ENCODE measurements at regions not wholly inside any gene's neighbourhood (a gene's known extent, or its start where the extent isn't known, plus 50 kb on each side); places are given as distances from the start of the nearest gene placed in this dataset.

DNA sequence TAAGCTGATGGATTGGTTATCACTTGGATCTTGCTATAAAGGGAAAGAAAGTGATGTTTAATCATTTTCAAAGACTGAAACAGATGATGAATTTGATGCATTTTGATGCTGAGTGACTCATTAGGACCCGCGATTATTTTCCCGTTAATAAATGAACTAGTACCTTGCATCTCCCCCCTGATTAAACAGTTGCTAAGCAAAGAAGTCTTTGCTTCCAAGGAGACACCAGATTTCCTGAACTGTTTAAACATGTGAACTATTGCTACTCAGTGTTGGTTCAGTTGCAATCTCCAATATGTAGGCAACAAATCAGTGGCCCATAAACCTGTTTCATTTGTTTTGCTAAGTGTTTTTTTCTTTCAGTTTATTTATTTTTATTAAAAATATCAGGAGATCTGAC, 375.2 kb downstream of the AACS start:
- DNase-seq, result no peak

DNA sequence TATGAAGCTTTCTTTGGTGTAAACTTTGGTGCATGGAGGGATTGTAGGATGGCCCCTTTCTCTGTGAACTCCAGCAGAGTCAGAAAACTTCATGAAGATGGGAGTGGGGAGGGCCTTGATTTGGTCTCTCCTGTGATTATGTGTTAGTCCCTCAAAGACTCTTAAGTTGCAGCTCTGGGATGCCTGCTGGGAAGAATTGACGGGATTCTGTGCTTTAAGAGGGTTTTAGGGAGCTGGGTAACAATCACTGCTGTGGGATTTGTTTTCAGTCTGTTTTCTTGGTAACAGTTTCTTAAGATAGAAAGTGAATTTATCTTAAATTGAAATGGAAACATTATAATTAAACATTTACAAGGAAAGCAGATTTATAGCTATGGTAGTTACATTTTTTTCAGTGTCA, 378.1 kb downstream of the AACS start:
- DNase-seq, result no peak

DNA sequence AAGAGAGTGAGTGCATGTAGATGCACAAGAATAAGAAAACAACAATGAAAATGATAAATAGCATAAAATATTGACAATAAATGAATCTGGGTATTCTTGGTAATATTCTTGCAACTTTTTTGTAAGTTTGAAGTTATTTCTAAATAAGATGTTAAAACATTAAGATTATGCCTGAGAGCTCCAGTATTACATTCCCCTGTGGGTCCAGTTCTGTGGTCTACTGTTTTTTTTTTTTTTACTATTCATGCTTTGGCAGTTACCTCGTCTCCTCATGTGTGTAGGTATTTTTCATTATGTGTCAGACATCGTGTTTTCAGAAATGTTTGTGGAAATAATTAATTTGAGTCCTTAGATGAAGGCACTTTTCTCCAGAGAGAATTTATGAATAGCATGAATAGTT, 386.2 kb downstream of the AACS start:
- DNase-seq, result no peak

DNA sequence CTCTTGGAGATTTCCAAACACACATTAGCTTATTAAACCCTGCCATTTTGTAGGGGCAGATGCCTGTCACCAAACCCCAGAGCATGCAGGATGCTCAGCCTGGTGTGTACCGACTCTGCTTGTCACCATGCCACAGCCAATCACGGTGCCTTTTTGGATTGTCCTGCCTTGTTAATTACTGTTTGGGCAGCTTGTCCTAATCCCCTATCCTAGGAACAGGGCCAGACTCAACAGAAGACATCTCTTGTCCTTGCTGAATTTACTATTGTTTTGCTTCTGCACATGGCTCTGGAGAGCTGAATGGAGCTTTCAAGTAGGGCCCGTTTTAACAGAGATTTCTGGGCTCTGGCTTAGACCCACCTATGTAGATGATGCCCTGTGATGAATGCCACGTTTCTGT, 388.5 kb downstream of the AACS start:
- no peak for DNase-seq

DNA sequence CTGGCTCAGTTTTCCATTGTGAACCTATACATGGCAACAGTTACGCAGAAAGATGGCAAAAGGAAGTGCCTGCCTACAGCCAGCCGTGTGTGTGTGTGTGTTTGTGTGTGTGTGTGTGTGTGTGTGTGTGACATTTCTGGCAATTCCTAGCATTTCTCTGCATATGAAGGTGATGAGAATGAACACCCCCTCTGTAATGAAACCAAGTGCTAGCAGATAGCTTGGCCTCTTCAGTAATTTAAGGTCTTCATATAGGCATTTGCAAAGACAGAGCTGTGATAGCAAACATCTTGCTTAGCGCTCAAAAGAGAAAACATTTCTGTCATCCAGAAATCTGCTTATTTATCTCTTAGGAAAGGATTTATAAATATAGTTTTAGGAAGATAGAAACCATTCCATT, 389.1 kb downstream of the AACS start:
- DNase-seq, result no peak

DNA sequence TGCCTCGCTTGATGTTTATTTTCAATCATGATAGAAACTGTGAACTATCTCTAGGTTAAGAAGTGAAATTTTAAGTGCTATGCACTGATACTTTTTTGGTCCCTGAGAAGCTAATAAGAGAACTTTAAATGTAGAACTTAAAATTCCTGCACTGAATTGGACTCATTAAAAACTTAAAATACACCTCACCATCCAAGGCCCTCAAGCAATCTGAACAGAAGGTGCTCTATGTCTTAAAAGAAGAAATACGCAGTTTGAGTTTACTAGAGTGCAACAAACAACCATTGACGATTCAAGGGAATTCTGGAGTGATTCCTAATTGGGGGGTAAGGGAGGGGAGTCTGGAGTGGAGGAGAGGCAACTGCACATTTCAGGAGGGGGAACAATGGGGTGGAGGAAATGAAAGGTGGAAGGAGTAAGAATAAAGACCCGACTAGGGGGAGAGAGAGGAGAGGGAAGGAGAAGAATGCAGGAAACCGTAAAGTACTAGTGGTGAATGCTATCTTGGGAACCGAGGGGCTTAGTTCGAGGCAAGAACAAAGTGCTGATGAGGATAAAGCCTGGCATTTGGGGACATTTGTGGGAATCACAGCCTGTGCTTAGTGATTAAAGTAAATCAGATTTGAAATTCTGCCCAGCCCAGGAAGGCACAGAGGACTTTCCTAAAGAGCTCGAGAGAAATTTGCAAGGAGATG, 389.7 kb downstream of the AACS start:
- no peak for DNase-seq

DNA sequence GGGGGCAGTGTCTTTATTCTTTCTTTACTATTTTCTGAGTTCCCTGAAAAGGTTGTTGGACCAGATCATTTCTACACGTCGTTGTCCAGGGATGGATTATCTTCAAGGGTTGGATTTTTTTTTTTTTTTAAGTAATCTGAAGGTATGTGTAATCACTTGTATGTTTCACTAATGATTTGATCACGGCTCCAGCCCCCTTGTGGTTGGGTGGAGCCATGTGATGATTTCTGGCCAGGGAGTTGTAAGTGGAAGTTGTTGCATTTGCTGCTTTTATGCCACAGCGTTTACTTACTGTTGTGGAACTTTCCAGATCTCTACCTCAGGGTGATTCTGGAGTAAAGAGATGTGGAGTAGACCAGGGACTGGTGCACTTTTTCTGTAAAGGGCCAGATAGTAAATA, 390.3 kb downstream of the AACS start:
- no peak for DNase-seq

DNA sequence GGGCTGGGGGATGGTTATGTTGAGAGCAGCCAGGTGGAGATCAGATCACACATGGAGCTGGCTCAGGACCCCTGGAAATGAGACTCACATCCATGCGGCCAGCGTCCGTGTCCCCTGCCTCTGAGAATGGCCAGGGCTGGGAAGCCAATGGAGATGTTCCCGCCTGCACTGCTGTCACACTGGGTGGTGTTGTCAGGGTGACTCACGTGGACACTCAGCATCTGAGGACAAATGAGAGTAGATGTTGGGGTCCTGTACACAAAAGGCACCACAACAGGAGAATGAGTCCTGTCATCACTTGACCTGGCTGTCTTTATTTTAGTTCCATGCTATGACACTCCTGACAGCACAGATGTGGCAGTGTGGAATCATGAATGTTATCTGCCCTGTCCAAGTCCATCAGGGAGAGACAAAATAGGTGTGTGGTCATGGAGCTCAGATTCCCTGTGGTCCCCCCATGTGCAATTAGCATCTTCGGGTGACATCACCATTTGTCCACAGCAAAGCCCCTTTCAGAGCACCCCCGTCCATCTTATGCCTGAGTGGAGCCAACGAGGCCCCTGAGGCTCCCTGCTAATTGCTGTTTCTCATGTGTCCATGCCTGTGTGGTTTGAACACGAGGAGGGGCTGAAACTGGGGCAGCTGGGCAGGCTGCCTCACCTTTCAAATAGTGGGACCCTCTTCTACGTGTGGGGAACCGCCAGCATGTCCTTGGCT, 393.5 kb downstream of the AACS start:
- no peak for DNase-seq

DNA sequence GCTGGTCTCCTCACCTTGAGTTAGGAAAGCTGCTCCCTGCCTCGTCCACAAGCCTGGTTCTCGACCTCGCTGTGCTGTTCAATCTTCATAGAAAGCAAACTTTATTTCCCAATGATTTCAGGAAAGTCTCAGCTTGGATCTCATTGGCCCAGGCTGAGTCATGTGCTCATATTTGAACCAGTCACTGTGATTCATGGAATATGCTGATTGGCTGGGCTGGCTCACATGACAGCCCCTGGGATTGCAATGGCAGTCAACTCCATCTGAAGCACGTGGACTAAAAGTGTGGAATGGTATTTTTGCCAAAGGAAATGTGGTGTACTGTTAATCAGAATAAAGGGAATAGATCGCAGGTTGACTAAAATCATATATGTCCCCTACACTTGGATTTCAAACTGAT, 396.6 kb downstream of the AACS start:
- DNase-seq, result no peak

DNA sequence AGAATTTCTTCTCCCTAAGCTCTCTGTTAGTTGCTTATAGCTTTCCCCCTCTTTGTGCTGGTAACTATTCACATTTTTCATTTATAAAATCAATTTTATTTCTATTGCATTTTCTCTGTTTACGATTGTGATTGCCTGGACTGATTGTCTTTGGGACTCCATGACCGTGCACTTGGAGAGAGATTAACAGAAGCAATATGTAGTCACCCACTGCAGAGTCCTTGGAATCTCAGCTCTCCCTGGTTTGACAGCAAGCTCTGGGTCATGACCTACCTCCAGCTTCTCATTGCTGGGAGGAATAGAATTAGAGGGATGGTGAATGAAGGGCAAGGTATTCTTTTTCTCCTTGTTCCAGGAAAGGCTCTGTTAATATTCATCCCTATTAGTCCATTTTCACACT, 398.2 kb downstream of the AACS start:
- DNase-seq, result no peak

DNA sequence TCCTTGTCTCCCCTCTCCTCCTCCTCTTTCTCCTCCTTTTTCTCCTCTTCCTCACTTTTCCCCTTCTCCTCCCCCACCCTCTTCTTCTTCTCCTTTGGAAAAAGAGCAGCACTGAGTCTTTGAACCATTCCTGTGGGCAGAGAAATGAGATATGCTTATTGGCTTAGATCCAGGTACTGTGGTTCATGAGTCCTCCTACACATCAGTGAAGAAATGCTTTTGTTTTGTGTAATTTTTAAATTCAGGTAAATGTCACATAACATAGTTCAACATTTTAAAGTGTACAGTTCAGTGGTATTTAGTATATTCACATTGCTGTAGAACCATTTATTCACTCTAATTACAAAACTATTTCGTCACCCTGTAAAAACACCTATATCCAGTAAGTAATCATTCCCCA, 402.1 kb downstream of the AACS start:
- no peak for DNase-seq

DNA sequence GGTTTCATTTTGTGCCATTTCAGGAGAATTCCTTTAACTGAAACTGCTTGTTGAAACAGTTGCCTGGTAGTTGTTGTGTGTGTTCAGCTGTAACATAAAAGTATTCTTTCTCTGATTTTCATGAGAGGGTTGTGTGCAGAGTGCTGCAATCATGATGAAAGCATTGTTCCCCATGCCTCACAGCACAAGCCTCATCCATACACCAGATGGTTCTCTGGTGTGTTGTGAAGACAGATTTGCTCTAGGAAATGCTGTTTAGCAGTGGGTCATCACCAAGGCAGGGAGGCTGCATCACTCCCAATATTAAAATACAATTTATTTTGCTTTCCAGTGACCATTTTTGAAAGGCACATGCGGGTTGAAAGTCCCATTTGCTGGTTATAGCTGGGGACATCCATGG, 404.4 kb downstream of the AACS start:
- no peak for DNase-seq

DNA sequence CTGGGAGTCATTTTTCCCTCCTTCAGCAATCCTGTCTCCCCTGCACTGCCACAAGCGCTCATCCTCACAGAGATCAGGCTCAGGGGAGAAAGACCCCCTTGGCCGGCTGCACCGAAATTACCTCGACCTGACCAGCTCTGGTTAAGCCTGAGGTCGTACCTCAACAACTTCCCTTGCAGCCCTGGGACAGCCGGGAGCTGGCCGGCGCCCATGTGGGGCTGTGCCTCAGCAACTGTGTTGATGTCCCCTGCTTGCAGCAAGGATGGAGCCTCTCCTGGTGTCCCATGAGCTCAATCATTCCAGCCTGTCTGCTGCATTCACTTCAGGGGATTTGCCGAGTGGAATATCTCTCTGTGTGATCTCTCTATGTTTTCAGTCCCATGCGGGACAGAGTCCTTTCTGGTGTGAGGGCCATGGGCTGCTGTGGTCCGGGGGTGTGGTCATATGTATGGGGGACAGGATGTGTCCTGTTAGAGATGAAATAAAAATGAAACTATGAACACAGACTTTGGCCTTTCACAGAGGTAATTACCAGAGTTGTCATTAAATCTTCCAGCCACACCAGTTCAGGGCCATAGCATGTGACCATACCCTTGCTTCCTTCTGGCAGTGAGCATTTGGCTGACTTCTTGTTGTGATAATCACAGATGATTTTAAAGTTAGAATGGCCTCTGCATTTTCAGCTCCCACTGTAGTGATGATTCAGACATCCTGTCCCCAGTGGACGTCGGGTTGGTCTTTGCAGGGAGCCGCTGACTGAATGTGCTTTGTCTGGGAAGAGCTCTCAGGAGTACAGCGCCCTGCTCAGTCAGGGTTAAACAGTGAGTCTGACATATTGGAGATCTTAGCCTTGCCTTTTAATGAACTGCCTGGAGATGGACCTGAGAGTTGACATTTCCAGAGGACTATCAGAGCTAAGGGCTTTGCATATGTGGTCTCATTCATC, 405.9 kb downstream of the AACS start:
- DNase-seq, result no peak

DNA sequence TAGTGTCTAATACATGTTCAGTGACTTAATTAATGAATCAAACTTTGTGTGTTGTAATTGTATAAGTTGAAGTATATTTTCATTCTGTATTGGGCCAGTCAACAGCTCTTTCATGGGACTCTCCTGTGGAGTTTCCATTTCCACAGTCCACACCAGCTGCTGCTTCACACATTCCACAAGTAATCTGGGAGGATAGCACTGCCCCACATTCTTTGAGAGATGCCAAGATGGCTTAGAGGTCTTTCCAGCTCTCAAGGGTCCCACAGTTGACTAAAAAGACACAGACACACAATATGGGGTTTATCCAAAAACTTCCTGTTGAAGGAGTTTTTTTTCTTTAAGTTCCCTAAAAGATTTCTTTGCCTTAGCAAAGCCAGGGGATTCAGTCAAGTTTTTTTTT, 408.3 kb downstream of the AACS start:
- DNase-seq, result no peak

DNA sequence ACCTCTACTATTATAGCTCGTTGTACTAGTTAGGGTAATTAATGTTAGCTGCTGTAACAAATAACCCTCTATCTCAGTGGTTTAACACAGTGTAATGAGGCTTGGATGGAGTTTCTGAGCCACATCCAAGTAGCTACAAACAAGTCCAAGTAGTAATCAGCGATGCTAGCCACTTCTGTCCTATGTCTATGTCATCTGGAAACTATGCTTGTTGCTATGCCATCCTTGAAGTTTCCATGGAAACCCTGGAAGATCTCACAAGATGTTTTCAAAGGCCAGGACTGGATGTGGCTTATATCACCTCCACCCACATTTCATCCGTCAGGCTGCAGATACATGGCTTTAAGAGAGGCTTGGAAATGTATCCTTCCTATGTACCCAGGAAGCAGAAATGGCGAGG, 422.1 kb downstream of the AACS start:
- no peak for DNase-seq

DNA sequence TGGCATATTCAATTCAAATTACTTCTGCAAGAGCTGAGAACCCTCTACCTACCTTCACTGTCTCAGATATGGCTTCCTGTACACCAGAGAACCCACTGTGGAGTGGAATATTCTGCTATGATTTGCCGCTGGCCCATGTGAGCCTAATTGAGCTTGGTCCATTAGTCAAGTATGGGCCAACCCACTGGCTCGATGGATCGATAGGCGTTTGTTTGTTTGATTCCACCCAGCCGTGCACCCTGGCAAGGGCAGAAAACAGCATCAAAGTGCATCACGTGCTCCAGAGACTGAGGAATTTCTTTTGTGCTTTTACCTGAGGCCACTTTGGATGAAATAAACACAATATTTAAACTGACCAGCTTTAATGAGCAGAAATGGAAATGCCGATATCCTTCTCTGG, 426.3 kb downstream of the AACS start:
- DNase-seq, result no peak

DNA sequence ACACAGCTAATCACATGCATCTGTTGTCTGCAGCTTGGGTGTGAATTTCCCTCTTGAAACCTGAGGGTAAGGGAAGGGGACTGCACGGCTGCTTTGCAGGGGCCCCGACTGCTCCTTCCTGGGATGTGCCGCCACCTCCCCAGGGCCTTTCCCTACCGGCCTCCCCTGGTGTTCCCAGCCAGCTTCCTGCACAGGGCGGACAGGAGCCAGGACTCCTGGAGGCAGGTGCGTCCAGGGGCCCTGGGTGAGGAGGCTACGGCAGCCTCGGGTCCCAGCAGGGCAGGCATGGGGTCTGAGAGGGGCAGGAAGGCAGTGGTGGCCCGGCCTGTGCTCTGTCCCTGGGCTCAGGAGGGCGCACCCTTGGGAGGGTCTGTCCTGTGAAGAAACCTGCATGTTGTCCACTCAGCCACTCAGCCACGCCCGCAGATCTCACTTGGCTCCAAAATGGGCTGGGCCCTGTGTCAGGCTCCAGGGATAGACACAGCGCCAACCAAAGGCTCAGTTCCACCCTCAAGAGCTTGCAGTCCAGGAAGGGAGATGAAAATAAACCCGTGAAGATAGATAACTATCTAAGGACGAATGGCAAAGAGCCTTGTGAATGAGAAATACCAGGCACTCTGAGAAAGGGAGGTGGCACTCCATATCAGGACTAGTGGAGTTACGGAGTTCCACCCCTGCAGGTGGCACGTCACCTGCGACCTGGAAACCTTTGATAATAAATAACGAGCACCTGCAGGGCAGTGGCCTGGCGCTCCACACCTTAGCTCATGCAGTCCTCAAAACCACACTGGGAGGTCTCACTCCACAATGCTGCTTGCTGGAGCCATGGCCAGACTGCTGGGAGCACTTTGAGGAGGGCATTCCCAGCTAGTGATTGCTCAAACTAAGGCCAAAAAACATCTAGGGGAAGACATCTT, 427.4 kb downstream of the AACS start:
- no peak for DNase-seq

DNA sequence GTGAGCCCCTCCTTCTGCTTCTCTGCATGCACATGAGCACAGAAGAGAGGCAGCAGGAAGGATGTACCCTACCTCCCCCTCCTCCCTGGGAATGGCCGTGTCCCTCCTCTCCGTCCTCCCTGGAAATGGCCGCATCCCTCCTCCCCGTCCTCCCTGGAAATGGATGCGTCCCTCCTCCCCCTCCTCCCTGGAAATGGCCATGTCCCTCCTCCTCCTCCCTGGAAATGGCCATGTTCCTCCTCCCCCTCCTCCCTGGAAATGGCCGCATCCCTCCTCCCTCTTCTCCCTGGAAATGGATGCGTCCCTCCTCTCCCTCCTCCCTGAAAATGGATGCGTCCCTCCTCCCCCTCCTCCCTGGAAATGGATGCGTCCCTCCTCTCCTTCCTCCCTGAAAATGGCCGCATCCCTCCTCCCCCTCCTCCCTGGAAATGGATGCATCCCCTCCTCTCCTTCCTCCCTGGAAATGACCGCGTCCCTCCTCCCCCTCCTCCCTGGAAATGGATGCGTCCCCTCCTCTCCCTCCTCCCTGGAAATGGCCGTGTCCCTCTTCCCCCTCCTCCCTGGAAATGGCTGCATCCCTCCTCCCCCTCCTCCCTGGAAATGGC, 428.6 kb downstream of the AACS start:
- DNase-seq, result no peak

DNA sequence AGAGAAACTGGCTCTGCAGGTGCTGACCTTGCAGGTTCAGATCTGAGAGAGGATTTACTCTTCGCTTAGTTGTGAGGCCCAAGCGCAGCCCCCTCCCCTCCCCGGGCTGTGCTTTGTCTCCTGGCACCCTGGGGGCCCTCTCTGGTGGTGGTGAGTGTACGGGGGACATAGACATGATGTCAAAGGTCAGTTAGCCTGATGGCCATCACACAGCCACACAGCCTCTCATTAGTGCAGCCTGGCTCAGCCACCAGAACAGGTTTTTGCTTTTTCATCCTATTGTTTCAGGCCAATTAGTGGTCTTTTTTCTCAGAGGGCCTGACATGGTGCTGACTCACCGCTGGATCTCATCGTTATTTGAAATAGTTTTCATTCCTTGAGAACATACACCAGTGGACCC, 437.9 kb downstream of the AACS start:
- no peak for DNase-seq

DNA sequence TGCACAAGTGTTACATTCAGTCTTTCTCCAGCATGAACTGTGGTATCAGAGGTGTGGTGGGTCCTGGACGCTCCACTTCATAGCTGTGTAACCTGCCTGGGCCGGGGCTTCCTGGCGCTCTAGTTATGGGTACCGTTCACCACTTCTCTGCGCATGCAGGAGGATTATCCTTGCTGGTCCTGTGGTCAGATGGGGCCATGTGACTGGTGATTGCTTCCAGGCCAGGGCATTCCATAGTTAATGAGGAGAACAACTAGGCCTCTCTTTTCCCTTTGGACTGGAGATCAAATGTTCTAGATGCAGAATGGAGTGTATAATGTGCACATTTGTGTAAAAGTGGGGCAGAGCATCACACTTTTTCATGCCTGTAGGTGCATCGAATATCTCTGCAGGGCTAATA, 444.0 kb downstream of the AACS start:
- DNase-seq, result no peak

DNA sequence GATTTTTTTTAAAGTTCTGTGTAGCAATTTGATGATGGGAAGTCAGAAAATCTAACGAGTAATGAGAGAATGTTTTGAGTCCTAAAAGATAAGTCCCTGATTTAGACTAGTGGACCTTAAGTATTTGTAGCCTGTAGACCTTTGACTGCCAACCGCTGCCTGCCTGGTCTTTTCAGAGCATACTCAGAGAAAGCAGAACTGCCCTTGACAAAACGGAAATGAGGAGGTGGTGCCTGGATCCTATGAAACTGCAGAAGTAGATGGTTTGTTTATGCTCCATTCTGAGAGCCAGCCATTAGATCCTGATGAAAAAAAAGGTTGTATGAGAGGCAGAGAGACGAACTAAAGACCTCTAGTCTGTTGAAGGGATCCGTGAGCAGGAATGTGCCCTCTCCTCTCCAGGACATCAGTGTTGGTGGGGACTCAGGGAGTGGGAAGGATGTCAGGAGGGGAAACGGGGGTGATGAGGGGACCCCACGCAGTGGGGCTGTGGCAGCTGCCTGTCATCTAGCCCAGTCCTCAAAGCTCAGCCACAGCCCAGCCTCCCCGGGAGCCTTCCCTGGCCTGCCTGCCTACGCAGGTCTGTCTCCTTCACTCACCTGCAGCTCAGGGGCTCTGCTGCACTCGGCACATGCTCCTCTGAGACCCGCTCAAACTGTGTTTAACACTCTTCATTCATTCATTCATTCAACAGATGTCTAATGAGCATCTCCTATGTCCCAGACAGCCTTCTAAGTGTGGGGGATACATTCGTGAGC, 447.5 kb downstream of the AACS start:
- no peak for DNase-seq

DNA sequence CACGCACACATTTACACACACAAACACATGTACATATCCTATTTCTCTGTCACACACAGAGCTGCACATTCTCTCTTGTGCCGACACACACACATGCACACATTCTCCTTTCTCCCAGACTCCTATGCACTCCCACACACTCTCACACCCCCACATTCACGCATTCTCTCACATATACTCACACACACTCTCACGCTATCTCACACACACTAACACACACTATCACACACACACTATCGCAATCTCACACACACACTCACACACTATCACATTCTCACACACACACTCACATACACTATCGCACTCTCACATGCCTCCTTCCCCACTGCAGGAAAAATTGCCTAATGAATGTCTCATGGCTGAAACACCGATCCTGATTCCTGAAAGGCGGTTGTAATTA, 450.7 kb downstream of the AACS start:
- no peak for DNase-seq
